OCI-LY1 (cell line): ENCODE measurements at regions not wholly inside any gene's neighbourhood (a gene's known extent, or its start where the extent isn't known, plus 50 kb on each side); places are given as distances from the start of the nearest gene placed in this dataset.

Source experiments
- H2AFZ ChIP-seq: fragments of 200-600 bp; sonication (generic), shearing (Covaris generic); 2 replicates; pipeline ENCODE4 v1.6.0; 2014; ENCODE audit warnings: antibody characterized with exemption, mild to moderate bottlenecking, low read length
- H3F3A ChIP-seq: fragments of 200-600 bp; sonication (generic), shearing (Covaris generic); 2 replicates; pipeline ENCODE4 v1.6.0; 2014; ENCODE audit warnings: mild to moderate bottlenecking, antibody characterized with exemption, low read length, moderate library complexity; ENCODE audit not compliant: insufficient read depth
- H3K27ac ChIP-seq: fragments of 200-600 bp; sonication (generic); 2 replicates; pipeline ENCODE4 v1.5.1; 2014; ENCODE audit warnings: low read length, mixed run types, mild to moderate bottlenecking, low read depth; ENCODE audit not compliant: poor library complexity, severe bottlenecking
- H3K27me3 ChIP-seq: fragments of 200-600 bp; sonication (generic); 2 replicates; pipeline ENCODE4 v1.6.0; 2014; ENCODE audit warnings: antibody characterized with exemption, mild to moderate bottlenecking, low read length, moderate library complexity; ENCODE audit not compliant: insufficient read depth
- H3K36me3 ChIP-seq: fragments of 200-600 bp; sonication (generic); 2 replicates; pipeline ENCODE4 v1.6.1; 2014; ENCODE audit warnings: mild to moderate bottlenecking, antibody characterized with exemption, low read length, moderate library complexity, mixed read lengths; ENCODE audit not compliant: insufficient read depth
- H3K4me1 ChIP-seq: fragments of 200-600 bp; sonication (generic); 2 replicates; pipeline ENCODE4 v1.5.1; 2014; ENCODE audit warnings: mild to moderate bottlenecking, low read length, moderate library complexity; ENCODE audit not compliant: insufficient read depth, severe bottlenecking
- H3K4me2 ChIP-seq: fragments of 200-600 bp; sonication (generic), shearing (Covaris generic); 2 replicates; pipeline ENCODE4 v1.6.1; 2014; ENCODE audit warnings: low read length
- H3K4me3 ChIP-seq: fragments of 200-600 bp; sonication (generic); 2 replicates; pipeline ENCODE4 v1.5.1; 2014; ENCODE audit warnings: low read length, low read depth, mild to moderate bottlenecking, mixed read lengths; ENCODE audit not compliant: poor library complexity, severe bottlenecking
- H3K79me2 ChIP-seq: fragments of 200-600 bp; shearing (Covaris generic); 2 replicates; pipeline ENCODE4 v1.6.1; 2016; ENCODE audit warnings: mixed run types, low read length, mixed read lengths; ENCODE audit not compliant: insufficient read depth
- H3K9ac ChIP-seq: fragments of 200-600 bp; sonication (generic), shearing (Covaris generic); 2 replicates; pipeline ENCODE4 v1.6.1; 2014; ENCODE audit warnings: mild to moderate bottlenecking, low read length, mixed read lengths
- H3K9me2 ChIP-seq: fragments of 200-600 bp; sonication (generic), shearing (Covaris generic); 2 replicates; pipeline ENCODE4 v1.6.1; 2014; ENCODE audit warnings: low read depth, mild to moderate bottlenecking, low read length, mixed read lengths
- H3K9me3 ChIP-seq: fragments of 200-600 bp; shearing (Covaris generic); 2 replicates; pipeline ENCODE4 v1.6.1; 2014; ENCODE audit warnings: low read length, mixed read lengths
- H4K20me1 ChIP-seq: fragments of 200-600 bp; sonication (generic), shearing (Covaris generic); 2 replicates; pipeline ENCODE4 v1.6.0; 2016; ENCODE audit warnings: mild to moderate bottlenecking, low read length; ENCODE audit not compliant: insufficient read depth
- EZH2 ChIP-seq: fragments of 200-600 bp; sonication (generic), shearing (Covaris generic); IDR thresholded peaks from 2 replicates; pipeline ENCODE4 v1.8.0; 2017; ENCODE audit warnings: borderline replicate concordance, mixed run types, mild to moderate bottlenecking, antibody characterized with exemption, low read length, moderate library complexity, mixed read lengths
- TF ChIP-seq, protein P1 (sequence below): fragments of 200-600 bp; sonication (generic), shearing (Covaris generic); IDR thresholded peaks from 2 replicates; pipeline ENCODE4 v1.5.1; 2017; ENCODE audit warnings: mild to moderate bottlenecking, antibody characterized with exemption, low read length, moderate library complexity, mixed read lengths

DNA sequence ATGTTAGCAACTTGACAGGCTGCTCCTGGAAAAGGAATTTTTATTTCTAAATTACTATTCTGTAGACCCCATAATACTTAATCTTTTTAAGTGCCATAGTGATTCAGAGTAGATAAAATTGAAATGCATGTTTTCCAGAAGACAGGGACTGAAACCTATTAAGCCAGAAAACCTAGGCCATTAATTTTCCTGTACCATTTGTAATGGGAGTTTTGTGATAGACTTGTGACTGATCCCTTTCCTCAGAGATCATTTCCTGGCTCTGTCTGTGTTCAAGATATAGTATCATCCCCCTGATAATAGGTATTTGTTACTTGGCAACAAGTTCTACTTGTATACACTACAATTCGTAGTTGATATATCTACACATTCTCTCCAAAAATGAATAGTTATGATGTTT lies 1609.8 kb downstream of the AMY1C start:
- H3K9me2 ChIP-seq, result no peaks in the 10 kb centered on the region
- no peak overlapping the region for H3K4me2 ChIP-seq
- no peaks in the 10 kb centered on the region for H3F3A ChIP-seq
- no peak overlapping the region for H3K9ac ChIP-seq
- H4K20me1 ChIP-seq, result no peaks in the 10 kb centered on the region
- no peaks in the 10 kb centered on the region for H3K4me1 ChIP-seq
- no peak overlapping the region for H3K4me3 ChIP-seq
- no peak overlapping the region for H3K27ac ChIP-seq
- H3K9me3 ChIP-seq, result no peaks in the 10 kb centered on the region
- TF ChIP-seq, protein P1, sequence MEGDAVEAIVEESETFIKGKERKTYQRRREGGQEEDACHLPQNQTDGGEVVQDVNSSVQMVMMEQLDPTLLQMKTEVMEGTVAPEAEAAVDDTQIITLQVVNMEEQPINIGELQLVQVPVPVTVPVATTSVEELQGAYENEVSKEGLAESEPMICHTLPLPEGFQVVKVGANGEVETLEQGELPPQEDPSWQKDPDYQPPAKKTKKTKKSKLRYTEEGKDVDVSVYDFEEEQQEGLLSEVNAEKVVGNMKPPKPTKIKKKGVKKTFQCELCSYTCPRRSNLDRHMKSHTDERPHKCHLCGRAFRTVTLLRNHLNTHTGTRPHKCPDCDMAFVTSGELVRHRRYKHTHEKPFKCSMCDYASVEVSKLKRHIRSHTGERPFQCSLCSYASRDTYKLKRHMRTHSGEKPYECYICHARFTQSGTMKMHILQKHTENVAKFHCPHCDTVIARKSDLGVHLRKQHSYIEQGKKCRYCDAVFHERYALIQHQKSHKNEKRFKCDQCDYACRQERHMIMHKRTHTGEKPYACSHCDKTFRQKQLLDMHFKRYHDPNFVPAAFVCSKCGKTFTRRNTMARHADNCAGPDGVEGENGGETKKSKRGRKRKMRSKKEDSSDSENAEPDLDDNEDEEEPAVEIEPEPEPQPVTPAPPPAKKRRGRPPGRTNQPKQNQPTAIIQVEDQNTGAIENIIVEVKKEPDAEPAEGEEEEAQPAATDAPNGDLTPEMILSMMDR, result no peak
- no peak for TF ChIP-seq EZH2
- H3K36me3 ChIP-seq, result no peaks in the 10 kb centered on the region
- no peak overlapping the region for H2AFZ ChIP-seq
- no peaks in the 10 kb centered on the region for H3K79me2 ChIP-seq
- H3K27me3 ChIP-seq, result no peaks in the 10 kb centered on the region

DNA sequence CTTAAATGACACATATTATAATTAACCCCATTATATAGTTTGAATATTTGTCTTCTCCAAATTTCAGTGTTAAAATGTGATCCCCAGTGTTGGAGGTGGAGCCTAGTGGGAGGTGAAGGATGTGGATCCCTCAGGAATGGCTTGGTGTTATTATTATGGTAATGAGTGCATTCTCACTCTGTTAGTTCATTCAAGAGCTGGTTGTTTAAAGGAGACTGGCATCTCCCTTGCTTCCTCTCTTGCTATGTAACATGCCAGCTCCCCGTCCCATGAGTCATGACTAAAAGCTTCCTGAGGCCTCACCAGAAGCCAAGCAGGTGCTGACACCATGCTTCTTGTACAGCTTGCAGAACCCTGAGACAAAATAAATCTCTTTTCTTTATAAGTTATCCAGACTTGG lies 1612.7 kb downstream of the AMY1C start:
- Histone ChIP-seq H3K9me2 (no peaks in the 10 kb centered on the region), H3K9me3 (no peaks in the 10 kb centered on the region), H3K79me2 (no peaks in the 10 kb centered on the region), H3F3A (no peaks in the 10 kb centered on the region), H3K27ac (no peak overlapping the region), H3K36me3 (no peaks in the 10 kb centered on the region), H4K20me1 (no peaks in the 10 kb centered on the region), H3K4me1 (no peaks in the 10 kb centered on the region), H3K27me3 (no peaks in the 10 kb centered on the region), H2AFZ (no peak overlapping the region), H3K4me2 (no peak overlapping the region), H3K9ac (no peak overlapping the region), H3K4me3 (no peak overlapping the region)
- TF ChIP-seq, protein P1, result no peak
- TF ChIP-seq EZH2, result no peak

DNA sequence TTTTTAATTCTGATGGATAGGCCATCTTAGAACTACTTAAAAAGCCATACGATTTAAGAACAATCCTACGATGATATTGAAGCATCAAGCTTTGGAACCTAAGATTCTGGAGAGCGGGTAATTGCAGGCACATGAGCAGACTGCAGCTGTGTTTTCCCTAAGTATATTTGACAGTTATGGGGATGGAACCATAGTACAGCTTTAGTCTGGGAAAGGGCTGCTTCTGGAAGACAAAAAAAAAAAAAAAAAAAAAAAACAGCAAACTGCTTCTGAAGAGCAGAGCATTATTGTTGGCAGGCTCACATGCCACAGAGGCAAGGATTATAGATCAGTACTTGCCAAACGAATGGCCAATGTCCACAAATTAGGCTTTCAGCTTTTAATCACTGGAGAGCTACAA lies 1618.7 kb downstream of the AMY1C start:
- Histone ChIP-seq H3K27me3 (no peaks in the 10 kb centered on the region), H3K9me2 (no peaks in the 10 kb centered on the region), H3K9ac (no peak overlapping the region), H3K4me3 (no peak overlapping the region), H3K36me3 (no peaks in the 10 kb centered on the region), H3K9me3 (no peaks in the 10 kb centered on the region), H3K4me1 (no peaks in the 10 kb centered on the region), H3K27ac (no peak overlapping the region), H3K79me2 (no peaks in the 10 kb centered on the region), H2AFZ (no peak overlapping the region), H3F3A (no peaks in the 10 kb centered on the region), H3K4me2 (no peak overlapping the region), H4K20me1 (no peaks in the 10 kb centered on the region)
- TF ChIP-seq, protein P1, result no peak
- TF ChIP-seq EZH2, result no peak
